Skeletal muscle satellite cell (primary cell): ENCODE measurements at regions not wholly inside any gene's neighbourhood (a gene's known extent, or its start where the extent isn't known, plus 50 kb on each side); places are given as distances from the start of the nearest gene placed in this dataset.
"Not testable (repeated sequence)": the region's sequence is repeated elsewhere in the genome, so short reads cannot be mapped to it uniquely, and the experiment has no call there.

Source experiments
- H3K27me3 ChIP-seq: 2 replicates; pipeline ENCODE4 v1.7.0; 2013; ENCODE audit warnings: low read length; ENCODE audit not compliant: control insufficient read depth, insufficient read depth
- H3K36me3 ChIP-seq: 2 replicates; pipeline ENCODE4 v1.7.0; 2013; ENCODE audit warnings: mild to moderate bottlenecking, control low read depth, low read length; ENCODE audit not compliant: insufficient read depth
- H3K4me1 ChIP-seq: 2 replicates; pipeline ENCODE4 v1.7.0; 2013; ENCODE audit warnings: low read length; ENCODE audit not compliant: control insufficient read depth, insufficient read depth
- H3K4me2 ChIP-seq: 2 replicates; pipeline ENCODE4 v1.7.0; 2013; ENCODE audit warnings: mild to moderate bottlenecking, low read length
- H3K4me3 ChIP-seq: 2 replicates; pipeline ENCODE4 v1.7.0; 2013; ENCODE audit warnings: low read length
- H3K9ac ChIP-seq: 2 replicates; pipeline ENCODE4 v1.7.0; 2013; ENCODE audit warnings: mild to moderate bottlenecking, low read depth, low read length, moderate library complexity
- H3K9me3 ChIP-seq: replicated peaks from 2 replicates; pipeline ENCODE4 v1.7.0; 2013; ENCODE audit warnings: mild to moderate bottlenecking, control low read depth, low read length

GRCh38 chr7:64098-64915 lies 128.1 kb upstream of the FAM20C start:
- Histone ChIP-seq H3K4me3 (no peak overlapping the region), H3K9me3 (no peaks in the 10 kb centered on the region), H3K36me3 (no peaks in the 10 kb centered on the region), H3K27me3 (peaks cover 40% of the 10 kb centered on the region), H3K4me1 (peaks cover 15% of the 10 kb centered on the region), H3K4me2 (no peak overlapping the region), H3K9ac (no peak overlapping the region)

GRCh38 chr7:64916-65341 lies 127.4 kb upstream of the FAM20C start:
- Histone ChIP-seq H3K4me1 (peaks cover 15% of the 10 kb centered on the region), H3K4me2 (no peak overlapping the region), H3K9me3 (no peaks in the 10 kb centered on the region), H3K36me3 (no peaks in the 10 kb centered on the region), H3K27me3 (peaks cover 33% of the 10 kb centered on the region), H3K4me3 (no peak overlapping the region), H3K9ac (no peak overlapping the region)

GRCh38 chr7:65554-65953 lies 126.8 kb upstream of the FAM20C start:
- Histone ChIP-seq H3K4me1 (peaks cover 15% of the 10 kb centered on the region), H3K9me3 (no peaks in the 10 kb centered on the region), H3K4me3 (no peak overlapping the region), H3K9ac (no peak overlapping the region), H3K27me3 (peaks cover 31% of the 10 kb centered on the region), H3K36me3 (no peaks in the 10 kb centered on the region), H3K4me2 (no peak overlapping the region)

GRCh38 chr7:66296-66695 lies 126.1 kb upstream of the FAM20C start:
- Histone ChIP-seq H3K27me3 (peaks cover 25% of the 10 kb centered on the region), H3K36me3 (no peaks in the 10 kb centered on the region), H3K9me3 (no peaks in the 10 kb centered on the region), H3K4me1 (peaks cover 15% of the 10 kb centered on the region), H3K4me2 (no peak overlapping the region), H3K4me3 (no peak overlapping the region), H3K9ac (no peak overlapping the region)

GRCh38 chr7:66741-67140 lies 125.6 kb upstream of the FAM20C start:
- Histone ChIP-seq H3K9ac (no peak overlapping the region), H3K36me3 (no peaks in the 10 kb centered on the region), H3K4me2 (no peak overlapping the region), H3K4me3 (no peak overlapping the region), H3K4me1 (peaks cover 15% of the 10 kb centered on the region), H3K9me3 (no peaks in the 10 kb centered on the region), H3K27me3 (peaks cover 25% of the 10 kb centered on the region)

- Histone ChIP-seq H3K9me3 (no peaks in the 10 kb centered on the region), H3K9ac (no peak overlapping the region), H3K4me2 (no peak overlapping the region), H3K4me3 (no peak overlapping the region), H3K36me3 (no peaks in the 10 kb centered on the region), H3K27me3 (peaks cover 25% of the 10 kb centered on the region), H3K4me1 (peaks cover 15% of the 10 kb centered on the region)
These were observed 124.5 kb upstream of the FAM20C start for GRCh38 chr7:67661-68395.

GRCh38 chr7:68629-69028 lies 123.7 kb upstream of the FAM20C start:
- peaks cover 15% of the 10 kb centered on the region for H3K4me1 ChIP-seq
- peaks cover 25% of the 10 kb centered on the region for H3K27me3 ChIP-seq

GRCh38 chr7:69052-69451 lies 123.3 kb upstream of the FAM20C start:
- not testable (repeated sequence) for H3K4me2 ChIP-seq, H3K9me3 ChIP-seq, H3K36me3 ChIP-seq, H3K4me3 ChIP-seq, H3K9ac ChIP-seq
- H3K4me1 ChIP-seq, result peaks cover 15% of the 10 kb centered on the region
- peaks cover 25% of the 10 kb centered on the region for H3K27me3 ChIP-seq

More at GRCh38 chr7:68629-69028, 123.7 kb upstream of the FAM20C start:
- H3K9ac ChIP-seq, result no peak overlapping the region
- no peak overlapping the region for H3K4me3 ChIP-seq
- H3K36me3 ChIP-seq, result no peaks in the 10 kb centered on the region
- H3K4me2 ChIP-seq, result no peak overlapping the region
- no peaks in the 10 kb centered on the region for H3K9me3 ChIP-seq

DNA sequence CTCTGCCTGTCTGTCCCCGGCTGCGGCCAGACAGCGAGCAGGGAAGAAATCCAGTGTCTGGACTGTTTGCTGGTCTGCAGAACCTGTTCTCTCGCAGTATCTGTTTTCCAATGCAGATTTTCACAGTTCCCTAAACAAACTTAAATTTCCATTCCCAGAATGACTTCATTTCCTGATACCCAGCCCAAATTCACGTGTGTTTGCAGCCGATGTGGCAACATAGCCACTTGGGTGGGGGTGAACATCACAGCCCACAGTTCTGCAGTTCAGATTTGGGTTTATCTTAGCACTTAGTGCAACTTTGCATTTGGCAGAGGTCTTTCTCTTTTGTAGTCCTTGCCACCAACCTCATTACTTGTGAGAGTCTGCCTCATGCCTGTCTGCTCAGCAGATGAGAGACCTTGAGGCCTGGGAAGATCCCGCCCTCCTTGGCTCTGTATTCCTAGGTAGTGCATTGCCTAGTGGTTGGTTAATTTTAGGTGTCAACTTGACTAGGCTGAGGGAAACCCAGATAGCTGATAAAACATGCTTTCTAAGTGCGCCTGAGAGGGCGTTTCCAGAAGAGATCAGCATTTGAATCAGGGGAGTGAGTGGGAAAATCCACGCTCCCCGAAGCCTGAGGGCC lies 122.8 kb upstream of the FAM20C start:
- not testable (repeated sequence) for H3K4me2 ChIP-seq, H3K4me3 ChIP-seq, H3K9me3 ChIP-seq, H3K36me3 ChIP-seq, H3K9ac ChIP-seq
- peaks cover 14% of the 10 kb centered on the region for H3K4me1 ChIP-seq
- peaks cover 25% of the 10 kb centered on the region for H3K27me3 ChIP-seq

DNA sequence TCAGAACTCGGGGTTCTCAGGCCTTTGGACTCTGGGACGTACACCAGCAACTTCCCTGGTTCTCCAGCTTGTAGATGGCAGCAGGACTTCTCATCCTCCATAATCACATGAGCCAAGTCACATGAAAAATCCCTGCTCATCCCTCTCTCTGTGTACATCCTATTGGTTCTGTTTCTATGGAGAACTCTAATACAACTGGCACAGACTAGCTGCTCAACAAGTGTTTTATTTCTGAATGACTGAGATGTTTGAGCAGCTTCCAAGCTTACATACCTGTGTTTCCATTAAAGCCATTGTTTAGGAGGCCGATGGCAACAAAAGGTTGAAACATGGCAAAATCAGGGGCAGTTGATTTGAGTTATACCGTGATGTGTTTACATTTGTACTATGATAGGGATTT lies 122.2 kb upstream of the FAM20C start:
- not testable (repeated sequence) for H3K9me3 ChIP-seq, H3K4me3 ChIP-seq, H3K4me1 ChIP-seq, H3K4me2 ChIP-seq, H3K9ac ChIP-seq, H3K36me3 ChIP-seq
- H3K27me3 ChIP-seq, result peaks cover 25% of the 10 kb centered on the region

DNA sequence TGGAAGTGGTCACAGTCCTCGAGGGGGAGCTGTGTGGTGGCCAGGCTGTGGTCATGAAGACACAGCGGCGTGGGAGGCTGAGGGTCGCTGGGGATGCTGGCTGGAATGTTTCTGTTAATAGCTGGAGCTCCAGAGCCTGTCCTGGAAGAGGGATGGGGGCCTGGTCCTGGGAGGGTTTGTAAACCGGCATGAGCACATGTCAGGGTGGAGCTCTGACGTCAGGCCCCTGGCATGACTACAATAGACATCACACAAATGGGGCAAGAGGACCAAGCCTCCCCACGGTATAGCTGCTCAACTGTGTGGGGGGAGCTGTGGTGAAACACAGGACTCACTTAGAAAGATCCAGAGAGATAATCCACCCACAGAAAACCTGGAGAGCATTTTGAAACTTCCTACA lies 121.4 kb upstream of the FAM20C start:
- not testable (repeated sequence) for H3K9ac ChIP-seq, H3K4me1 ChIP-seq, H3K4me3 ChIP-seq, H3K36me3 ChIP-seq, H3K9me3 ChIP-seq, H3K4me2 ChIP-seq
- H3K27me3 ChIP-seq, result peaks cover 20% of the 10 kb centered on the region
